HuH-7 (cell line): ENCODE measurements at regions not wholly inside any gene's neighbourhood (a gene's known extent, or its start where the extent isn't known, plus 50 kb on each side); places are given as distances from the start of the nearest gene placed in this dataset.
"Not testable (repeated sequence)": the region's sequence is repeated elsewhere in the genome, so short reads cannot be mapped to it uniquely, and the experiment has no call there.

Source experiments
- DNase-seq: peaks from one replicate; pipeline ENCODE4 v3.0.0; 2011; ENCODE audit warnings: low spot score

- no peak for DNase-seq
Measured at GRCh38 chr1:68868606-68869005, 371.7 kb upstream of the DEPDC1 start.

- DNase-seq = no peak
Measured at GRCh38 chr1:68873144-68873543, 376.3 kb upstream of the DEPDC1 start.

- DNase-seq = not testable (repeated sequence)
Measured at GRCh38 chr1:68881330-68882194, 384.7 kb upstream of the DEPDC1 start.

GRCh38 chr1:68889471-68889870, 392.6 kb upstream of the DEPDC1 start:
- no peak for DNase-seq

GRCh38 chr1:68890736-68891135, 393.9 kb upstream of the DEPDC1 start:
- no peak for DNase-seq

- DNase-seq = no peak
Measured at GRCh38 chr1:68904477-68904876, 407.6 kb upstream of the DEPDC1 start.

GRCh38 chr1:68906431-68906830, 409.5 kb upstream of the DEPDC1 start:
- DNase-seq = no peak

GRCh38 chr1:68907491-68907890, 410.6 kb upstream of the DEPDC1 start:
- no peak for DNase-seq

- DNase-seq = no peak
Measured at GRCh38 chr1:68908316-68908715, 411.4 kb upstream of the DEPDC1 start.

GRCh38 chr1:68916221-68916902, 419.5 kb upstream of the DEPDC1 start:
- no peak for DNase-seq

- no peak for DNase-seq
Measured at GRCh38 chr1:68917456-68917855, 420.6 kb upstream of the DEPDC1 start.

GRCh38 chr1:68918563-68918962, 421.7 kb upstream of the DEPDC1 start:
- DNase-seq = no peak

- DNase-seq = no peak
Measured at GRCh38 chr1:68919075-68919474, 422.2 kb upstream of the DEPDC1 start.

GRCh38 chr1:68923475-68924088, 426.7 kb upstream of the DEPDC1 start:
- DNase-seq = not testable (repeated sequence)

GRCh38 chr1:68930101-68930500, 433.2 kb upstream of the DEPDC1 start:
- no peak for DNase-seq

- no peak for DNase-seq
Measured at GRCh38 chr1:68936530-68936929, 439.6 kb upstream of the DEPDC1 start.

GRCh38 chr1:68938051-68938666, 441.3 kb upstream of the DEPDC1 start:
- no peak for DNase-seq

- no peak for DNase-seq
Measured at GRCh38 chr1:68950036-68950435, 453.2 kb upstream of the DEPDC1 start.

GRCh38 chr1:68953311-68953710, 456.4 kb upstream of the DEPDC1 start:
- DNase-seq = no peak

- DNase-seq = no peak
Measured at GRCh38 chr1:68954841-68955240, 458.0 kb upstream of the DEPDC1 start.

GRCh38 chr1:68955424-68955823, 458.5 kb upstream of the DEPDC1 start:
- no peak for DNase-seq

- DNase-seq = no peak
Measured at GRCh38 chr1:68958958-68959357, 462.1 kb upstream of the DEPDC1 start.
